ENCODE measurements at regions not wholly inside any gene's neighbourhood (a gene's known extent, or its start where the extent isn't known, plus 50 kb on each side); places are given as distances from the start of the nearest gene placed in this dataset.

DNA sequence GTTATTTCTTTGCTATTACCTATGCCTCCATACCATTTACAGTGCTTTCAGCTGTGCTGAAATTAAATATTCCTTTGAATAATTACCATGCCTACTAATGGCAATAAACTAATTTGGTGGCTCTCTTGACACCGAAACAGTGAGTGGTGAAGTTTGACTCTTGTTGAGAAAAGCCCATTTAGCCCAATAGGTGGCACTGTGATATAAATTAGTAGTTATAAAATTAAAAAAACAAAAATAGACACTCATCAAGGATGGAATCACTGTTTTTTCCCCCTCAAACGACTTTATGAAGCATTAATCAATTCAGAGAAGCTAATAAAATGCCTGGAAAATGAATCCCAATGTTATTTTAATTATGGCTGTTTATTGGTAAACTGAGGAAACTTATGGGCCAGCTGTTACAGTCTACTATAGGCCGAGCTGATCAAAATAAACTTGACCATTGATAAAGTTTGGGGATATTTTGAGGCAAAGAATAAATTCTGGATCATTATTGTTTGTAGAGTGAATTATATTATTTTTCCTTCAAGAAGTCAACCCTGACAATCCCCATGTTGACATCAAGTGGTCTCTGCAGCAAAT is 339.6 kb downstream of the TRIB2 start:
- no peak for TF ChIP-seq EZH2phosphoT487 (IDR thresholded peaks at IDR 0.05; ENCODE audit: low read depth)
- TF ChIP-seq, protein P1, sequence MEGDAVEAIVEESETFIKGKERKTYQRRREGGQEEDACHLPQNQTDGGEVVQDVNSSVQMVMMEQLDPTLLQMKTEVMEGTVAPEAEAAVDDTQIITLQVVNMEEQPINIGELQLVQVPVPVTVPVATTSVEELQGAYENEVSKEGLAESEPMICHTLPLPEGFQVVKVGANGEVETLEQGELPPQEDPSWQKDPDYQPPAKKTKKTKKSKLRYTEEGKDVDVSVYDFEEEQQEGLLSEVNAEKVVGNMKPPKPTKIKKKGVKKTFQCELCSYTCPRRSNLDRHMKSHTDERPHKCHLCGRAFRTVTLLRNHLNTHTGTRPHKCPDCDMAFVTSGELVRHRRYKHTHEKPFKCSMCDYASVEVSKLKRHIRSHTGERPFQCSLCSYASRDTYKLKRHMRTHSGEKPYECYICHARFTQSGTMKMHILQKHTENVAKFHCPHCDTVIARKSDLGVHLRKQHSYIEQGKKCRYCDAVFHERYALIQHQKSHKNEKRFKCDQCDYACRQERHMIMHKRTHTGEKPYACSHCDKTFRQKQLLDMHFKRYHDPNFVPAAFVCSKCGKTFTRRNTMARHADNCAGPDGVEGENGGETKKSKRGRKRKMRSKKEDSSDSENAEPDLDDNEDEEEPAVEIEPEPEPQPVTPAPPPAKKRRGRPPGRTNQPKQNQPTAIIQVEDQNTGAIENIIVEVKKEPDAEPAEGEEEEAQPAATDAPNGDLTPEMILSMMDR (IDR thresholded peaks at IDR 0.05; ENCODE audit: low read depth, low read length), result peak; percentile 54
- Histone ChIP-seq H3K36me3 (replicated peaks; ENCODE audit: low read depth, low read length) (no peaks in the 10 kb centered on the region), H3K27ac (ENCODE audit: low read length) (no peak overlapping the region), H3K27me3 (ENCODE audit: low read depth, low read length) (peaks cover 3% of the 10 kb centered on the region; the same call in 1 of the 2 replicates), H3K4me3 (ENCODE audit: low read length) (no peak overlapping the region), H4K20me1 (ENCODE audit: insufficient read depth, low read length) (no peaks in the 10 kb centered on the region), H3K4me2 (ENCODE audit: low read length) (no peak overlapping the region), H3K79me2 (ENCODE audit: low read length) (no peaks in the 10 kb centered on the region), H2AFZ (ENCODE audit: low read depth, low read length) (no peak overlapping the region), H3K4me1 (ENCODE audit: low read length) (no peaks in the 10 kb centered on the region), H3K9me3 (ENCODE audit: insufficient read depth, low read length) (no peaks in the 10 kb centered on the region), H3K9ac (ENCODE audit: low read length) (no peak overlapping the region)

DNA sequence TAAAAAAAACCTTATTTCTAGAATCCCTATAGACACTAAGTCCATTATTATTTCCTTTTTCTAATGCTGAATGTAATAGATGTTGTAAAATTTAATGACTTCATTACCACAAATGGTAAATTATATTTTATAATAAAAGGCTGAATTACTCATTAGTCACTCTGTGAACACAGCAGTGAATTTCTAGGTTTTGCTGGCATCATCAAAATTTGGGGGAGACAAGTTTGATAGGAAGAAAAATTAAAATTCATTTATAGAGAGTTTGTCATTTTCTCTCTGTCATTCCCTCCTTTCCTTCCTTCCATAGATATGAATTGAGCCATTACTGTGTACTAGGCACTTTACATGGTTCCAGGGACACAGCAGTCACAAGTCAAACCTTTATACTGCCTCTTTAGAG is 340.9 kb downstream of the TRIB2 start:
- no peak for TF ChIP-seq EZH2phosphoT487 (IDR thresholded peaks at IDR 0.05; ENCODE audit: low read depth)
- TF ChIP-seq, protein P1 (IDR thresholded peaks at IDR 0.05; ENCODE audit: low read depth, low read length), result no peak
- Histone ChIP-seq H3K9me3 (ENCODE audit: insufficient read depth, low read length) (no peaks in the 10 kb centered on the region), H3K4me1 (ENCODE audit: low read length) (no peaks in the 10 kb centered on the region), H3K27me3 (ENCODE audit: low read depth, low read length) (peaks cover 3% of the 10 kb centered on the region; the same call in 1 of the 2 replicates), H3K36me3 (replicated peaks; ENCODE audit: low read depth, low read length) (no peaks in the 10 kb centered on the region), H3K4me2 (ENCODE audit: low read length) (no peak overlapping the region), H4K20me1 (ENCODE audit: insufficient read depth, low read length) (no peaks in the 10 kb centered on the region), H3K27ac (ENCODE audit: low read length) (no peak overlapping the region), H3K79me2 (ENCODE audit: low read length) (no peaks in the 10 kb centered on the region), H3K4me3 (ENCODE audit: low read length) (no peak overlapping the region), H2AFZ (ENCODE audit: low read depth, low read length) (no peak overlapping the region), H3K9ac (ENCODE audit: low read length) (no peak overlapping the region)

DNA sequence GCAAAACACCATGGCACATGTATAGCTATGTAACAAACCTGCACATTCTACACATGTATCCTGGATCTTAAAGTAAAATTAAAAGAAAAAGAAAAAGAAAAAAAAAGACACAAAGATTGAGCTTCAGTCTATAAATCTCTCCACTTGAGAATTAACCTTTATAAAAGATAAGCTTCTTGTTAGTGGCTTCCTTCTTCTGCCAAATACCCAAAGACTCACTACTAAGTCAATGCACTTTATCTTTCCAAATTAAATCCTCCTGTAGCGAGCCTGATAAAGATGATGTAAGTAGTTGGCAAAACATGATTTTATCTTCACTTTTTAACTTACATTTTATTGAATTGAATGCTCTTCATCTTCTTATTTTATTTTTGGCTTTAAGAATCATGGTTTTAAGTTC is 349.9 kb downstream of the TRIB2 start:
- H3K9ac ChIP-seq (ENCODE audit: low read length), result no peak overlapping the region
- H3K27me3 ChIP-seq (ENCODE audit: low read depth, low read length), result no peaks in the 10 kb centered on the region
- H3K36me3 ChIP-seq (replicated peaks; ENCODE audit: low read depth, low read length), result no peaks in the 10 kb centered on the region
- no peak overlapping the region for H2AFZ ChIP-seq (ENCODE audit: low read depth, low read length)
- H3K4me2 ChIP-seq (ENCODE audit: low read length), result no peak overlapping the region
- no peak overlapping the region for H3K27ac ChIP-seq (ENCODE audit: low read length)
- H3K4me3 ChIP-seq (ENCODE audit: low read length), result no peak overlapping the region
- no peaks in the 10 kb centered on the region for H4K20me1 ChIP-seq (ENCODE audit: insufficient read depth, low read length)
- TF ChIP-seq, protein P1 (IDR thresholded peaks at IDR 0.05; ENCODE audit: low read depth, low read length), result no peak
- no peak for TF ChIP-seq EZH2phosphoT487 (IDR thresholded peaks at IDR 0.05; ENCODE audit: low read depth)
- H3K9me3 ChIP-seq (ENCODE audit: insufficient read depth, low read length), result no peaks in the 10 kb centered on the region
- no peaks in the 10 kb centered on the region for H3K4me1 ChIP-seq (ENCODE audit: low read length)
- no peaks in the 10 kb centered on the region for H3K79me2 ChIP-seq (ENCODE audit: low read length)

DNA sequence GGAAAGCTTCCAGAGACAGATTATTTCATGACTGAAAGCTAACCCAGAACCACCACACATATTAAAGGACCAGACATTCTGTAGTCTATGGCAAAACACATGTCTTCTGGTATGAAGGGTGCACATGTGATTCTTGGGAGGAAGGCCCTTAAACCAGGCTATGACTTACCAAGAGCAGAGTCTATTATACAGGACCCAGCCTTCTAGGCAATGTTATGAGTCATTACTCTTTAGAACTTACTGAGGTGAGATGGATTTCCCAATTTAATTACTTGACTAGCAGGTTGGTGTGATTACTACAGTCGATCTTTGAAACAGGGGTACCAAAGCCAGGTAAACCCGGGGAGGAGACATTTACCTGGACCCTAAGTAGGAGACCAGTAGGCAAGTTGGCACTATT is 350.8 kb downstream of the TRIB2 start:
- H3K9ac ChIP-seq (ENCODE audit: low read length), result no peak overlapping the region
- no peaks in the 10 kb centered on the region for H3K27me3 ChIP-seq (ENCODE audit: low read depth, low read length)
- TF ChIP-seq EZH2phosphoT487 (IDR thresholded peaks at IDR 0.05; ENCODE audit: low read depth), result no peak
- H3K4me1 ChIP-seq (ENCODE audit: low read length), result no peaks in the 10 kb centered on the region
- no peak overlapping the region for H2AFZ ChIP-seq (ENCODE audit: low read depth, low read length)
- H3K4me2 ChIP-seq (ENCODE audit: low read length), result no peak overlapping the region
- H3K4me3 ChIP-seq (ENCODE audit: low read length), result no peak overlapping the region
- no peaks in the 10 kb centered on the region for H4K20me1 ChIP-seq (ENCODE audit: insufficient read depth, low read length)
- no peak overlapping the region for H3K27ac ChIP-seq (ENCODE audit: low read length)
- H3K9me3 ChIP-seq (ENCODE audit: insufficient read depth, low read length), result no peaks in the 10 kb centered on the region
- H3K36me3 ChIP-seq (replicated peaks; ENCODE audit: low read depth, low read length), result no peaks in the 10 kb centered on the region
- no peaks in the 10 kb centered on the region for H3K79me2 ChIP-seq (ENCODE audit: low read length)

Data from OCI-LY3 (cell line).